H1 (cell line): ENCODE measurements at regions not wholly inside any gene's neighbourhood (a gene's known extent, or its start where the extent isn't known, plus 50 kb on each side); places are given as distances from the start of the nearest gene placed in this dataset.

ENCODE experiments used
- CHD1 ChIP-seq: IDR thresholded peaks from 2 replicates; pipeline ENCODE4 v1.6.1; 2012; ENCODE audit warnings: low read depth, low read length, improper control_type of control experiment
- EP300 ChIP-seq, 2 experiments: IDR thresholded peaks; 1 replicate in 1 of 2; 2 replicates in 1 of 2; pipeline ENCODE4 v1.6.1; 2011 to 2012; ENCODE audit warnings: low read depth in 2 of 2, low read length in 2 of 2, mild to moderate bottlenecking in 2 of 2, borderline replicate concordance in 1 of 2, inconsistent platforms in 1 of 2, moderate library complexity in 1 of 2
- PHF8 ChIP-seq: fragments of 200-600 bp; sonication (generic); conservative IDR thresholded peaks from 2 replicates; pipeline ENCODE4 v1.7.1; 2012; ENCODE audit warnings: low read depth, mild to moderate bottlenecking, inconsistent platforms, low read length, moderate library complexity
- POLR2A ChIP-seq, 2 experiments: IDR thresholded peaks; 1 replicate in 1 of 2; 2 replicates in 1 of 2; pipeline ENCODE4 v1.6.1; 2011; ENCODE audit warnings: low read depth in 2 of 2, low read length in 2 of 2, mild to moderate bottlenecking in 2 of 2; ENCODE audit errors: control extremely low read depth in 1 of 2
- RFX5 ChIP-seq: IDR thresholded peaks from 2 replicates; pipeline ENCODE4 v1.6.1; 2011; ENCODE audit warnings: low read depth, low read length, improper control_type of control experiment, borderline replicate concordance
- SIN3A ChIP-seq, 2 experiments: IDR thresholded peaks in 1 of 2; conservative IDR thresholded peaks in 1 of 2; 2 replicates each; pipeline ENCODE4 v1.6.1; 2011 to 2012; ENCODE audit warnings: low read length in 2 of 2, improper control_type of control experiment in 1 of 2, low read depth in 1 of 2, mild to moderate bottlenecking in 1 of 2
- SP1 ChIP-seq: IDR thresholded peaks from 2 replicates; pipeline ENCODE4 v1.6.1; 2011; ENCODE audit warnings: low read depth, low read length
- SUZ12 ChIP-seq: fragments of 200-600 bp; sonication (generic); IDR thresholded peaks from 2 replicates; pipeline ENCODE4 v1.6.1; 2012; ENCODE audit warnings: mild to moderate bottlenecking, inconsistent platforms, low read length, moderate library complexity, mixed read lengths
- TCF12 ChIP-seq: IDR thresholded peaks from 2 replicates; pipeline ENCODE4 v1.6.1; 2011; ENCODE audit warnings: low read depth, mild to moderate bottlenecking, low read length
- ZNF274 ChIP-seq: IDR thresholded peaks from 2 replicates; pipeline ENCODE4 v1.7.0; 2012; ENCODE audit warnings: low read length, borderline replicate concordance; ENCODE audit errors: extremely low read depth
- TF ChIP-seq, protein P1 (sequence below): IDR thresholded peaks from 2 replicates; pipeline ENCODE4 v1.6.1; 2012; ENCODE audit warnings: inconsistent platforms
- TF ChIP-seq, protein P2 (sequence below), 3 experiments: IDR thresholded peaks; 1 replicate in 2 of 3; 2 replicates in 1 of 3; pipeline versions ENCODE4 v1.5.1 to v1.6.1; 2011; ENCODE audit warnings: low read length in 3 of 3, mild to moderate bottlenecking in 3 of 3, inconsistent platforms in 2 of 3, low read depth in 1 of 3, moderate library complexity in 1 of 3; ENCODE audit not compliant: insufficient read depth in 1 of 3; ENCODE audit errors: control extremely low read depth in 1 of 3
- TF ChIP-seq, protein P3 (sequence below): IDR thresholded peaks from 2 replicates; pipeline ENCODE4 v1.6.1; 2012; ENCODE audit warnings: inconsistent platforms

DNA sequence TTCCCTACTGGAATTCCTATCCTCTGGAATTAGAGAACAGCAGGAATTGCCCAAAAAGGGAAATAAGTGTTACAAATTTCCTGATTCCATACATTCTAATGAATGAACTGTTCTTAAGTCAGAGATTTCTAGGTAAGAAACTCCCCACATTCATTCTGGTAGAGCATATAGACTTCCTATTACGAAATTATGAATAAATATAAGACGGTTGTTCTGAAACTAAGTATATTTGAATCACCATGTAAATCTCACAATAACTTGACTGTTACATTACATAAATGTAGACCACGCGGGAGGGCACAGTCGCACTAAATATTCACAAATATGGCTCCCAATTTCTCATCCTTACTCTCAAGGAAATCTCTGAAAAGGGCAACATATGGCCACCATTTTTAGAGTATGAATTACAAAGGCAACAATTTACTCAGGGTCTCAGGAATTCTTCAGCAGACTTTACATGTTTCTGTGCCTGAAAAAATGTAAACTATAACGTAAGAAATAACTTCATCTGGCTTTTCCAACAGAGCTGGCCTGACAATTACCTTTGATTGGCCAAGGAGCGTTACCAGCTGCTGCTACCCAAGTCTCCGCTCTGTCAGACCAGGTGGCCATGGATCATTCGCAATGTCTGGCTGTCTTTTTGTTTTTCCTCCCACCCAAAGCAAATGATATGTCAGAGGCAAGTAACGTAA, 115.8 kb downstream of the MPP7 start:
- TF ChIP-seq POLR2A (IDR thresholded peaks at IDR 0.05; ENCODE audit: control extremely low read depth in 1 of 2, low read depth in 2 of 2, low read length in 2 of 2) (no peak), CHD1 (no peak), PHF8 (no peak), EP300 (IDR thresholded peaks at IDR 0.05; ENCODE audit: borderline replicate concordance in 1 of 2, low read depth in 2 of 2, low read length in 2 of 2) (no peak), SIN3A (conservative IDR thresholded peaks at IDR 0.05 in 1 of 2, IDR thresholded peaks at IDR 0.05 in 1 of 2; ENCODE audit: low read depth in 1 of 2, low read length in 2 of 2) (no peak), SUZ12 (no peak), ZNF274 (no peak), SP1 (no peak), TCF12 (no peak), RFX5 (no peak)
- TF ChIP-seq, protein P1, sequence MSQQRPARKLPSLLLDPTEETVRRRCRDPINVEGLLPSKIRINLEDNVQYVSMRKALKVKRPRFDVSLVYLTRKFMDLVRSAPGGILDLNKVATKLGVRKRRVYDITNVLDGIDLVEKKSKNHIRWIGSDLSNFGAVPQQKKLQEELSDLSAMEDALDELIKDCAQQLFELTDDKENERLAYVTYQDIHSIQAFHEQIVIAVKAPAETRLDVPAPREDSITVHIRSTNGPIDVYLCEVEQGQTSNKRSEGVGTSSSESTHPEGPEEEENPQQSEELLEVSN, result no peak
- TF ChIP-seq, protein P2, sequence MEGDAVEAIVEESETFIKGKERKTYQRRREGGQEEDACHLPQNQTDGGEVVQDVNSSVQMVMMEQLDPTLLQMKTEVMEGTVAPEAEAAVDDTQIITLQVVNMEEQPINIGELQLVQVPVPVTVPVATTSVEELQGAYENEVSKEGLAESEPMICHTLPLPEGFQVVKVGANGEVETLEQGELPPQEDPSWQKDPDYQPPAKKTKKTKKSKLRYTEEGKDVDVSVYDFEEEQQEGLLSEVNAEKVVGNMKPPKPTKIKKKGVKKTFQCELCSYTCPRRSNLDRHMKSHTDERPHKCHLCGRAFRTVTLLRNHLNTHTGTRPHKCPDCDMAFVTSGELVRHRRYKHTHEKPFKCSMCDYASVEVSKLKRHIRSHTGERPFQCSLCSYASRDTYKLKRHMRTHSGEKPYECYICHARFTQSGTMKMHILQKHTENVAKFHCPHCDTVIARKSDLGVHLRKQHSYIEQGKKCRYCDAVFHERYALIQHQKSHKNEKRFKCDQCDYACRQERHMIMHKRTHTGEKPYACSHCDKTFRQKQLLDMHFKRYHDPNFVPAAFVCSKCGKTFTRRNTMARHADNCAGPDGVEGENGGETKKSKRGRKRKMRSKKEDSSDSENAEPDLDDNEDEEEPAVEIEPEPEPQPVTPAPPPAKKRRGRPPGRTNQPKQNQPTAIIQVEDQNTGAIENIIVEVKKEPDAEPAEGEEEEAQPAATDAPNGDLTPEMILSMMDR (IDR thresholded peaks at IDR 0.05; ENCODE audit: control extremely low read depth in 1 of 3, insufficient read depth in 1 of 3, low read depth in 1 of 3, low read length in 3 of 3), result no peak
- TF ChIP-seq, protein P3, sequence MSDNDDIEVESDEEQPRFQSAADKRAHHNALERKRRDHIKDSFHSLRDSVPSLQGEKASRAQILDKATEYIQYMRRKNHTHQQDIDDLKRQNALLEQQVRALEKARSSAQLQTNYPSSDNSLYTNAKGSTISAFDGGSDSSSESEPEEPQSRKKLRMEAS, result no peak
